Kidney epithelial cell (primary cell): ENCODE measurements at regions not wholly inside any gene's neighbourhood (a gene's known extent, or its start where the extent isn't known, plus 50 kb on each side); places are given as distances from the start of the nearest gene placed in this dataset.
"Not testable (repeated sequence)": the region's sequence is repeated elsewhere in the genome, so short reads cannot be mapped to it uniquely, and the experiment has no call there.

ENCODE experiments used
- DNase-seq: peaks from one replicate; pipeline ENCODE4 v3.0.0-alpha.2; 2010; ENCODE audit warnings: low read depth
- H3K27me3 ChIP-seq: 2 replicates; pipeline ENCODE4 v1.6.0; 2011; ENCODE audit warnings: low read length; ENCODE audit not compliant: control insufficient read depth, insufficient read depth
- H3K36me3 ChIP-seq: 2 replicates; pipeline ENCODE4 v1.5.1; 2011; ENCODE audit warnings: low read length; ENCODE audit not compliant: control insufficient read depth, insufficient read depth
- H3K4me3 ChIP-seq: 2 replicates; pipeline ENCODE4 v1.5.1; 2011; ENCODE audit warnings: low read depth, mild to moderate bottlenecking, control low read depth, low read length
- CTCF ChIP-seq: IDR thresholded peaks from 2 replicates; pipeline ENCODE4 v1.5.1; 2011; ENCODE audit warnings: mild to moderate bottlenecking, moderate library complexity, low read length, control low read depth, inconsistent platforms; ENCODE audit not compliant: insufficient read depth, poor library complexity, severe bottlenecking

- Histone ChIP-seq H3K4me3 (no peak overlapping the region), H3K27me3 (no peaks in the 10 kb centered on the region), H3K36me3 (no peaks in the 10 kb centered on the region)
- TF ChIP-seq CTCF, result no peak
- no peak for DNase-seq
Observed at GRCh38 chr3:182330646-182331045, 462.7 kb upstream of the ATP11B start.

- no peak for TF ChIP-seq CTCF
- no peak for DNase-seq
- Histone ChIP-seq H3K27me3 (no peaks in the 10 kb centered on the region), H3K36me3 (no peaks in the 10 kb centered on the region), H3K4me3 (no peak overlapping the region)
Observed at GRCh38 chr3:182331341-182331740, 462.0 kb upstream of the ATP11B start.

- no peak overlapping the region for H3K4me3 ChIP-seq
- no peak for DNase-seq
- no peaks in the 10 kb centered on the region for H3K36me3 ChIP-seq
- H3K27me3 ChIP-seq, result no peaks in the 10 kb centered on the region
- TF ChIP-seq CTCF, result no peak
Observed at GRCh38 chr3:182342252-182342651, 451.1 kb upstream of the ATP11B start.

- H3K36me3 ChIP-seq, H3K27me3 ChIP-seq, H3K4me3 ChIP-seq, DNase-seq: not testable (repeated sequence)
Observed at GRCh38 chr3:182344026-182344425, 449.3 kb upstream of the ATP11B start.

- peak; percentile 61 for DNase-seq
- TF ChIP-seq CTCF, result no peak
- Histone ChIP-seq H3K36me3 (no peaks in the 10 kb centered on the region), H3K4me3 (no peak overlapping the region), H3K27me3 (no peaks in the 10 kb centered on the region)
Observed at GRCh38 chr3:182349051-182349450, 444.3 kb upstream of the ATP11B start.

GRCh38 chr3:182349951-182350517 lies 443.3 kb upstream of the ATP11B start:
- DNase-seq, result no peak

More at GRCh38 chr3:182349951-182350517, 443.3 kb upstream of the ATP11B start:
- no peaks in the 10 kb centered on the region for H3K36me3 ChIP-seq
- no peak for TF ChIP-seq CTCF
- H3K4me3 ChIP-seq, result no peak overlapping the region
- H3K27me3 ChIP-seq, result no peaks in the 10 kb centered on the region
